ENCODE measurements at regions not wholly inside any gene's neighbourhood (a gene's known extent, or its start where the extent isn't known, plus 50 kb on each side); places are given as distances from the start of the nearest gene placed in this dataset.

DNA sequence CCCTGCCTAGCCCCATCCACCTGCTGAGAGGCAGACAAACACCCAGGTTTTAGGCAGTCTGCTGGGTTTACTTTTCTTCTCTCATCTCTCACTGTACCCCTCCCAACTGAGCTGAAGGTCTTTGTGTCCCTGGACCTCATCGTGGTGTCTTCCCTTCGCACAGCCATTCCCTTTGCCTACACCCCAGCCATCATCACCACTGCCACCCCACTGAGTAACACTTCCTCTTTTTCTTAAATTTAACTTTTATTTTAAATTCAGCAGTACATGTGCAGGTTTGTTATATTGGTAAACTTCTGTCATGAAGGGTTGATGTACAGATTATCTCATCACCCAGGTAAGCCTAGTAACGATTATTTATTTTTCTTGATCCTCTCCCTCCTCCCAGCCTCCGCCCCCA lies 188.3 kb upstream of the MON1B start:
- no peak for TF ChIP-seq GATA2 (IDR thresholded peaks at IDR 0.05; ENCODE audit: low read depth, low read length)
- TF ChIP-seq GATA3 (IDR thresholded peaks at IDR 0.05; ENCODE audit: low read depth, low read length) = no peak
